ENCODE measurements at regions not wholly inside any gene's neighbourhood (a gene's known extent, or its start where the extent isn't known, plus 50 kb on each side); places are given as distances from the start of the nearest gene placed in this dataset.

DNA sequence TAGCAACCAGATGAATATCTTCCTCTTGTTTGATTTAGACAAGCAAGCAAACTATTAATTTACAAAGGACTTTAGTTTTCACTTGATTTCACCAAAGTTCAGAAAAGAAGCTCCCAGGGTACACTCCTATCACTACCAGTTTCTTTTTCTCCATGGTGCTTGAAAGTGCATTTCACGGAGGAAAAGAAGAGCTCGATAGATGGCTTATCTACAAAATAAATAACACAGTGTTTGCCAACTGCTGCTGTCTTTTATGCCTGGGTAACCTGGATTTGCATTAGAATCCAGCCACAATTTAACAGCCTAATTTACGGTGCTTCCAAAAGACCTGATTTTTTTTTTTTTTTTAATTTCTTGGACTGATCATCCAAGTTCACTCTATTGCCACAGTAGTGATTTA, 275.7 kb downstream of the GPR37 start:
- Histone ChIP-seq H3K27ac (ENCODE audit: low read depth, low read length) (no peak overlapping the region), H3K23ac (ENCODE audit: insufficient read length) (no peak overlapping the region), H4K5ac (ENCODE audit: insufficient read length, low read depth, low read length) (no peak overlapping the region), H3K79me2 (ENCODE audit: control insufficient read depth in 1 of 2, insufficient read depth in 2 of 2, low read length in 2 of 2) (no peaks in the 10 kb centered on the region), H4K20me1 (replicated peaks in 1 of 2; ENCODE audit: control insufficient read depth in 1 of 2, insufficient read depth in 2 of 2, low read length in 2 of 2) (no peaks in the 10 kb centered on the region), H2BK5ac (ENCODE audit: low read depth, low read length) (no peak overlapping the region), H3K9ac (replicated peaks in 1 of 4; ENCODE audit: extremely low read depth in 1 of 4, low read depth in 3 of 4, low read length in 3 of 4) (no peak overlapping the region), H3K4me2 (ENCODE audit: insufficient read depth in 1 of 2, low read depth in 2 of 2, low read length in 2 of 2) (no peak overlapping the region; a peak in 2 of 4 replicates), H2BK15ac (ENCODE audit: low read length) (no peak overlapping the region), H3K18ac (ENCODE audit: extremely low read depth, low read length) (no peak overlapping the region), H3K4me3 (ENCODE audit: extremely low read depth in 1 of 4, insufficient read depth in 2 of 4, low read depth in 3 of 4, low read length in 4 of 4) (no peak overlapping the region), H3K14ac (ENCODE audit: insufficient read length) (no peak overlapping the region), H3K27me3 (replicated peaks in 1 of 4; ENCODE audit: control insufficient read depth in 3 of 4, extremely low read depth in 1 of 4, insufficient read depth in 3 of 4, low read length in 3 of 4) (no peaks in the 10 kb centered on the region), H3K79me1 (ENCODE audit: low read depth, low read length) (no peaks in the 10 kb centered on the region), H4K91ac (replicated peaks; ENCODE audit: insufficient read length, low read length) (no peak overlapping the region), H3K4ac (replicated peaks; ENCODE audit: insufficient read length, low read depth, low read length) (no peak overlapping the region), H2AK5ac (ENCODE audit: low read depth, low read length) (no peak overlapping the region), H3K23me2 (ENCODE audit: low read depth, low read length) (no peaks in the 10 kb centered on the region), H2BK12ac (ENCODE audit: low read depth, low read length) (no peak overlapping the region), H2AFZ (ENCODE audit: low read length) (no peak overlapping the region), H3K36me3 (ENCODE audit: control insufficient read depth in 2 of 4, insufficient read depth in 4 of 4, low read length in 3 of 4) (no peaks in the 10 kb centered on the region), H3K9me3 (ENCODE audit: insufficient read depth in 2 of 2, low read depth in 1 of 2, low read length in 1 of 2) (no peaks in the 10 kb centered on the region), H3K4me1 (replicated peaks in 1 of 4; ENCODE audit: control insufficient read depth in 3 of 4, insufficient read depth in 4 of 4, low read length in 3 of 4) (no peaks in the 10 kb centered on the region), H2BK20ac (ENCODE audit: low read length) (no peak overlapping the region), H4K8ac (ENCODE audit: extremely low read depth, insufficient read depth, low read length) (no peak overlapping the region), H2BK120ac (replicated peaks; ENCODE audit: low read depth, low read length) (no peak overlapping the region), H3K56ac (replicated peaks; ENCODE audit: insufficient read length, low read depth, low read length) (no peak overlapping the region)
- ChIA-PET CTCF (ENCODE audit: partially characterized antibody) (interaction anchor here (0.9 kb wide), 1 partner anchor 9 kb away, joined by 4 read pairs; no protein-coding TSS in a partner anchor), POLR2A (ENCODE audit: partially characterized antibody) (interaction anchor here (0.7 kb wide), 1 partner anchor 225 kb away, joined by 3 read pairs; no protein-coding TSS in a partner anchor)
- 49% methylated on average over 3 of the region's 3 CpGs; no CpG with 5 or more reads in 1 of the 2 experiments for WGBS, 2 experiments (ENCODE audit: extremely low coverage in 1 of 2, insufficient coverage in 1 of 2, insufficient read length in 1 of 2, insufficient replicate concordance in 2 of 2, low coverage in 1 of 2, low lambda C conversion rate in 2 of 2, missing lambda C conversion rate in 1 of 2)
- no peak for DNase-seq (ENCODE audit: low read depth in 1 of 2, low spot score in 2 of 2)
- FAIRE-seq, result no peak
- no peak for TF ChIP-seq KDM1A (IDR thresholded peaks at IDR 0.05; ENCODE audit: borderline replicate concordance, low read length)
- TF ChIP-seq KDM5A (IDR thresholded peaks at IDR 0.05; ENCODE audit: low read length), result no peak
- TF ChIP-seq EZH2 (IDR thresholded peaks at IDR 0.05; ENCODE audit: low read depth, low read length, severe bottlenecking), result no peak
- TF ChIP-seq, protein P1, sequence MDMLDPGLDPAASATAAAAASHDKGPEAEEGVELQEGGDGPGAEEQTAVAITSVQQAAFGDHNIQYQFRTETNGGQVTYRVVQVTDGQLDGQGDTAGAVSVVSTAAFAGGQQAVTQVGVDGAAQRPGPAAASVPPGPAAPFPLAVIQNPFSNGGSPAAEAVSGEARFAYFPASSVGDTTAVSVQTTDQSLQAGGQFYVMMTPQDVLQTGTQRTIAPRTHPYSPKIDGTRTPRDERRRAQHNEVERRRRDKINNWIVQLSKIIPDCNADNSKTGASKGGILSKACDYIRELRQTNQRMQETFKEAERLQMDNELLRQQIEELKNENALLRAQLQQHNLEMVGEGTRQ (IDR thresholded peaks at IDR 0.05; ENCODE audit: low read length), result no peak
- no peak for TF ChIP-seq NANOG (IDR thresholded peaks at IDR 0.05; ENCODE audit: insufficient read depth, low read depth, low read length, poor library complexity, severe bottlenecking)
- no peak for TF ChIP-seq JUN (IDR thresholded peaks at IDR 0.05; ENCODE audit: low read depth, low read length)
- TF ChIP-seq POLR2A (IDR thresholded peaks at IDR 0.05; ENCODE audit: control extremely low read depth in 1 of 2, low read depth in 2 of 2, low read length in 2 of 2), result no peak
- no peak for TF ChIP-seq RFX5 (IDR thresholded peaks at IDR 0.05; ENCODE audit: borderline replicate concordance, low read depth, low read length)
- TF ChIP-seq SUZ12 (IDR thresholded peaks at IDR 0.05; ENCODE audit: low read length), result no peak
- no peak for TF ChIP-seq PHF8 (conservative IDR thresholded peaks at IDR 0.05; ENCODE audit: low read depth, low read length)
- TF ChIP-seq POLR2AphosphoS5 (IDR thresholded peaks at IDR 0.05; ENCODE audit: low read depth, low read length), result no peak
- TF ChIP-seq RAD21 (IDR thresholded peaks at IDR 0.05 in 1 of 2, conservative IDR thresholded peaks at IDR 0.05 in 1 of 2; ENCODE audit: low read depth in 2 of 2, low read length in 2 of 2), result no peak
- TF ChIP-seq POU5F1 (IDR thresholded peaks at IDR 0.05; ENCODE audit: low read depth, low read length), result no peak
